Upper lobe of right lung (tissue), 1 donor: ENCODE measurements at regions not wholly inside any gene's neighbourhood (a gene's known extent, or its start where the extent isn't known, plus 50 kb on each side); places are given as distances from the start of the nearest gene placed in this dataset.

ENCODE experiments used
- ATAC-seq: fragments of 200-7000 bp; cut with Tn5 transposase; one replicate; pipeline ENCODE4 v1.9.1; 2020; ENCODE audit warnings: mild to moderate bottlenecking, moderate library complexity
- DNase-seq: peaks from one replicate; pipeline ENCODE4 v3.0.0-alpha.2; 2020
- H3K27ac ChIP-seq: fragments of 200-600 bp; one replicate; pipeline ENCODE4 v1.8.0; 2022
- H3K27me3 ChIP-seq: fragments of 200-600 bp; one replicate; pipeline ENCODE4 v1.8.0; 2022; ENCODE audit warnings: mild to moderate bottlenecking
- H3K36me3 ChIP-seq: fragments of 200-600 bp; one replicate; pipeline ENCODE4 v1.8.0; 2022
- H3K4me1 ChIP-seq: fragments of 200-600 bp; one replicate; pipeline ENCODE4 v1.8.0; 2022
- H3K4me3 ChIP-seq: fragments of 200-600 bp; one replicate; pipeline ENCODE4 v1.8.0; 2022; ENCODE audit warnings: mild to moderate bottlenecking
- H3K9me3 ChIP-seq: fragments of 200-600 bp; one replicate; pipeline ENCODE4 v1.8.0; 2022
- CTCF ChIP-seq: fragments of 200-600 bp; IDR thresholded peaks from one replicate; pipeline ENCODE4 v1.8.0; 2022; ENCODE audit warnings: antibody characterized with exemption
- intact Hi-C: fragments of 100-400 bp; cut with DNase I; formaldehyde crosslinking; loops from one replicate; pipeline ENCODE4 v1.11.0; 2022
- donor health status: DM: no; HTN: yes; CAD: no; lungs with severe emphysema.

- Histone ChIP-seq H3K27ac (no peak overlapping the region), H3K4me1 (no peaks in the 10 kb centered on the region), H3K36me3 (no peaks in the 10 kb centered on the region), H3K27me3 (no peaks in the 10 kb centered on the region), H3K9me3 (no peaks in the 10 kb centered on the region), H3K4me3 (no peak overlapping the region)
- no peak for ATAC-seq
- TF ChIP-seq CTCF = no peak
- intact Hi-C loops = no loop called here
- no peak for DNase-seq
Observed at GRCh38 chr5:173752653-173753052, 135.5 kb upstream of the CPEB4 start.

GRCh38 chr5:173753307-173754168 is 134.6 kb upstream of the CPEB4 start:
- intact Hi-C loops = no loop called here
- H3K9me3 ChIP-seq = no peaks in the 10 kb centered on the region

GRCh38 chr5:173755319-173755718 is 132.8 kb upstream of the CPEB4 start:
- no peaks in the 10 kb centered on the region for H3K27me3 ChIP-seq
- H3K4me3 ChIP-seq = no peak overlapping the region
- intact Hi-C loops = no loop called here
- DNase-seq = no peak
- H3K4me1 ChIP-seq = no peaks in the 10 kb centered on the region
- no peak for TF ChIP-seq CTCF
- no peak overlapping the region for H3K27ac ChIP-seq
- no peaks in the 10 kb centered on the region for H3K36me3 ChIP-seq
- H3K9me3 ChIP-seq = no peaks in the 10 kb centered on the region
- ATAC-seq = no peak

More at GRCh38 chr5:173753307-173754168, 134.6 kb upstream of the CPEB4 start:
- Histone ChIP-seq H3K36me3 (no peaks in the 10 kb centered on the region), H3K4me3 (no peak overlapping the region), H3K27me3 (no peaks in the 10 kb centered on the region), H3K4me1 (no peaks in the 10 kb centered on the region), H3K27ac (no peak overlapping the region)
- TF ChIP-seq CTCF = no peak
- DNase-seq (peak; percentile 73), ATAC-seq (peak; percentile 72)

GRCh38 chr5:173757403-173758209 is 130.5 kb upstream of the CPEB4 start:
- Histone ChIP-seq H3K27ac (no peak overlapping the region), H3K36me3 (no peaks in the 10 kb centered on the region), H3K4me3 (no peak overlapping the region), H3K9me3 (no peaks in the 10 kb centered on the region), H3K4me1 (no peaks in the 10 kb centered on the region), H3K27me3 (no peaks in the 10 kb centered on the region)
- DNase-seq (no peak), ATAC-seq (no peak)
- TF ChIP-seq CTCF = no peak
- intact Hi-C loops = no loop called here

GRCh38 chr5:173758676-173759075 is 129.5 kb upstream of the CPEB4 start:
- Histone ChIP-seq H3K4me3 (no peak overlapping the region), H3K9me3 (no peaks in the 10 kb centered on the region), H3K27me3 (no peaks in the 10 kb centered on the region), H3K36me3 (no peaks in the 10 kb centered on the region), H3K4me1 (no peaks in the 10 kb centered on the region), H3K27ac (no peak overlapping the region)
- DNase-seq = no peak
- TF ChIP-seq CTCF = no peak
- peak; percentile 34 for ATAC-seq
- intact Hi-C loops = no loop called here
